ENCODE measurements at regions not wholly inside any gene's neighbourhood (a gene's known extent, or its start where the extent isn't known, plus 50 kb on each side); places are given as distances from the start of the nearest gene placed in this dataset.

GRCh38 chr4:115781528-115782146 lies 668.2 kb upstream of the NDST4 start:
- DNase-seq (ENCODE audit: low spot score) = no peak

GRCh38 chr4:115780835-115781234 lies 667.4 kb upstream of the NDST4 start:
- DNase-seq (ENCODE audit: low spot score) = no peak

- no peak for DNase-seq (ENCODE audit: low spot score)
These were observed 666.8 kb upstream of the NDST4 start for GRCh38 chr4:115780268-115780667.

GRCh38 chr4:115770046-115770543 lies 656.7 kb upstream of the NDST4 start:
- no peak for DNase-seq (ENCODE audit: low spot score)

- DNase-seq (ENCODE audit: low spot score) = no peak
These were observed 656.0 kb upstream of the NDST4 start for GRCh38 chr4:115769396-115769795.

GRCh38 chr4:115763051-115763450 lies 649.6 kb upstream of the NDST4 start:
- DNase-seq (ENCODE audit: low spot score) = no peak

GRCh38 chr4:115759231-115759630 lies 645.8 kb upstream of the NDST4 start:
- DNase-seq (ENCODE audit: low spot score) = no peak

- no peak for DNase-seq (ENCODE audit: low spot score)
These were observed 636.0 kb upstream of the NDST4 start for GRCh38 chr4:115749404-115749803.

GRCh38 chr4:115740806-115741205 lies 627.4 kb upstream of the NDST4 start:
- no peak for DNase-seq (ENCODE audit: low spot score)

- no peak for DNase-seq (ENCODE audit: low spot score)
These were observed 616.4 kb upstream of the NDST4 start for GRCh38 chr4:115729739-115730266.

- no peak for DNase-seq (ENCODE audit: low spot score)
These were observed 610.2 kb upstream of the NDST4 start for GRCh38 chr4:115723621-115724020.

- no peak for DNase-seq (ENCODE audit: low spot score)
These were observed 607.2 kb upstream of the NDST4 start for GRCh38 chr4:115720611-115721010.

GRCh38 chr4:115711575-115711974 lies 598.2 kb upstream of the NDST4 start:
- no peak for DNase-seq (ENCODE audit: low spot score)

GRCh38 chr4:115688961-115689360 lies 575.5 kb upstream of the NDST4 start:
- DNase-seq (ENCODE audit: low spot score) = no peak

GRCh38 chr4:115687052-115687755 lies 573.8 kb upstream of the NDST4 start:
- DNase-seq (ENCODE audit: low spot score) = no peak

GRCh38 chr4:115678425-115678941 lies 565.1 kb upstream of the NDST4 start:
- DNase-seq (ENCODE audit: low spot score) = no peak

GRCh38 chr4:115675719-115676118 lies 562.3 kb upstream of the NDST4 start:
- DNase-seq (ENCODE audit: low spot score) = no peak

- DNase-seq (ENCODE audit: low spot score) = no peak
These were observed 561.1 kb upstream of the NDST4 start for GRCh38 chr4:115674485-115674884.

GRCh38 chr4:115671581-115671980 lies 558.2 kb upstream of the NDST4 start:
- no peak for DNase-seq (ENCODE audit: low spot score)

GRCh38 chr4:115670930-115671329 lies 557.5 kb upstream of the NDST4 start:
- no peak for DNase-seq (ENCODE audit: low spot score)

- DNase-seq (ENCODE audit: low spot score) = no peak
These were observed 555.0 kb upstream of the NDST4 start for GRCh38 chr4:115668396-115668795.

- DNase-seq (ENCODE audit: low spot score) = no peak
These were observed 550.9 kb upstream of the NDST4 start for GRCh38 chr4:115664285-115664684.

GRCh38 chr4:115660465-115660864 lies 547.0 kb upstream of the NDST4 start:
- DNase-seq (ENCODE audit: low spot score) = no peak

All from kidney tubule cell (primary cell).